ENCODE measurements at regions not wholly inside any gene's neighbourhood (a gene's known extent, or its start where the extent isn't known, plus 50 kb on each side); places are given as distances from the start of the nearest gene placed in this dataset.

DNA sequence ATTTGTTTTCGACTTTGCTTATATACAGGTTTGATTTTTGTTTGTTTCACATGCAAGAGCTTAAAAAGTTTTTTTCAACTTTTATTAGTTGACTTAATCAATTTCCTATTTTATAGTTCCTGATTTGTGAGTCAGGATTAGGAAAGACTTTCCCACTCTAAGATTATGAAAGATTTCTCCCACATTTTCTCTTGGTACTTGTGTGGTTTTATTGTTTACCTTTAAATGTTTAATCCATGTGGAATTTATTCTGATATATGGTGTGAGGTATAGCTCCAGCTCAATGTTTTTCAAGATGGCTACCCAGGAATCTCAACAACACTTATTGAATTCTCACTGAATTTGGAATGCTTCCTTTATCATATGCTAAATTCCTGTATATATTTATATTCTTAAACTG, 117.8 kb upstream of the LGALSL start:
- no peaks in the 10 kb centered on the region for H3K79me2 ChIP-seq (ENCODE audit: control insufficient read depth in 1 of 2, insufficient read depth in 2 of 2, low read length in 2 of 2)
- H3K9me3 ChIP-seq (ENCODE audit: insufficient read depth in 2 of 2, low read depth in 1 of 2, low read length in 1 of 2): no peaks in the 10 kb centered on the region
- no peak overlapping the region for H3K4me3 ChIP-seq (ENCODE audit: extremely low read depth in 1 of 4, insufficient read depth in 2 of 4, low read depth in 3 of 4, low read length in 4 of 4)
- DNase-seq (ENCODE audit: low read depth in 1 of 2, low spot score in 2 of 2) (no peak), FAIRE-seq (no peak)
- no peak overlapping the region for H3K56ac ChIP-seq (replicated peaks; ENCODE audit: insufficient read length, low read depth, low read length)
- H2BK15ac ChIP-seq (ENCODE audit: low read length): no peak overlapping the region
- H2BK12ac ChIP-seq (ENCODE audit: low read depth, low read length): no peak overlapping the region
- ChIA-PET CTCF (ENCODE audit: partially characterized antibody) (no interaction called here), POLR2A (ENCODE audit: partially characterized antibody) (interaction anchor here (0.7 kb wide), 1 partner anchor 225 kb away, joined by 3 read pairs; no protein-coding TSS in a partner anchor)
- H2BK5ac ChIP-seq (ENCODE audit: low read depth, low read length): no peak overlapping the region
- no peak overlapping the region for H3K4ac ChIP-seq (replicated peaks; ENCODE audit: insufficient read length, low read depth, low read length)
- 88% methylated on average over 1 of the region's 1 CpG; no CpG with 5 or more reads in 1 of the 2 experiments for WGBS, 2 experiments (ENCODE audit: extremely low coverage in 1 of 2, insufficient coverage in 1 of 2, insufficient read length in 1 of 2, insufficient replicate concordance in 2 of 2, low coverage in 1 of 2, low lambda C conversion rate in 2 of 2, missing lambda C conversion rate in 1 of 2)
- H2AFZ ChIP-seq (ENCODE audit: low read length): no peak overlapping the region
- no peak overlapping the region for H4K8ac ChIP-seq (ENCODE audit: extremely low read depth, insufficient read depth, low read length)
- H4K20me1 ChIP-seq (replicated peaks in 1 of 2; ENCODE audit: control insufficient read depth in 1 of 2, insufficient read depth in 2 of 2, low read length in 2 of 2): no peaks in the 10 kb centered on the region
- no peak overlapping the region for H3K23ac ChIP-seq (ENCODE audit: insufficient read length)
- H3K9ac ChIP-seq (replicated peaks in 1 of 4; ENCODE audit: extremely low read depth in 1 of 4, low read depth in 3 of 4, low read length in 3 of 4): no peak overlapping the region
- H3K27me3 ChIP-seq (replicated peaks in 1 of 4; ENCODE audit: control insufficient read depth in 3 of 4, extremely low read depth in 1 of 4, insufficient read depth in 3 of 4, low read length in 3 of 4): no peaks in the 10 kb centered on the region; a peak in 1 of 7 replicates
- H3K23me2 ChIP-seq (ENCODE audit: low read depth, low read length): no peaks in the 10 kb centered on the region
- no peak overlapping the region for H3K4me2 ChIP-seq (ENCODE audit: insufficient read depth in 1 of 2, low read depth in 2 of 2, low read length in 2 of 2)
- H2AK5ac ChIP-seq (ENCODE audit: low read depth, low read length): no peak overlapping the region
- no peak overlapping the region for H3K27ac ChIP-seq (ENCODE audit: low read depth, low read length)
- no peak overlapping the region for H3K18ac ChIP-seq (ENCODE audit: extremely low read depth, low read length)
- no peak for TF ChIP-seq RBBP5 (IDR thresholded peaks at IDR 0.05; ENCODE audit: borderline replicate concordance, low read depth, low read length)
- TF ChIP-seq RNF2 (IDR thresholded peaks at IDR 0.05; ENCODE audit: borderline replicate concordance, low read depth, low read length, missing control alignments, poor library complexity, severe bottlenecking): no peak
- no peak for TF ChIP-seq EZH2 (IDR thresholded peaks at IDR 0.05; ENCODE audit: low read depth, low read length, severe bottlenecking)
- no peak for TF ChIP-seq SIX5 (IDR thresholded peaks at IDR 0.05; ENCODE audit: low read depth, low read length)
- no peak for TF ChIP-seq NRF1 (IDR thresholded peaks at IDR 0.05; ENCODE audit: low read depth, low read length)
- TF ChIP-seq JUND (IDR thresholded peaks at IDR 0.05; ENCODE audit: low read length): no peak
- TF ChIP-seq KDM1A (IDR thresholded peaks at IDR 0.05; ENCODE audit: borderline replicate concordance, low read length): no peak
- TF ChIP-seq, protein P1, sequence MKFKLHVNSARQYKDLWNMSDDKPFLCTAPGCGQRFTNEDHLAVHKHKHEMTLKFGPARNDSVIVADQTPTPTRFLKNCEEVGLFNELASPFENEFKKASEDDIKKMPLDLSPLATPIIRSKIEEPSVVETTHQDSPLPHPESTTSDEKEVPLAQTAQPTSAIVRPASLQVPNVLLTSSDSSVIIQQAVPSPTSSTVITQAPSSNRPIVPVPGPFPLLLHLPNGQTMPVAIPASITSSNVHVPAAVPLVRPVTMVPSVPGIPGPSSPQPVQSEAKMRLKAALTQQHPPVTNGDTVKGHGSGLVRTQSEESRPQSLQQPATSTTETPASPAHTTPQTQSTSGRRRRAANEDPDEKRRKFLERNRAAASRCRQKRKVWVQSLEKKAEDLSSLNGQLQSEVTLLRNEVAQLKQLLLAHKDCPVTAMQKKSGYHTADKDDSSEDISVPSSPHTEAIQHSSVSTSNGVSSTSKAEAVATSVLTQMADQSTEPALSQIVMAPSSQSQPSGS (IDR thresholded peaks at IDR 0.05; ENCODE audit: low read length): no peak
- H4K91ac ChIP-seq (replicated peaks; ENCODE audit: insufficient read length, low read length): no peak overlapping the region
- no peak overlapping the region for H2BK120ac ChIP-seq (replicated peaks; ENCODE audit: low read depth, low read length)
- H2BK20ac ChIP-seq (ENCODE audit: low read length): no peak overlapping the region
- no peaks in the 10 kb centered on the region for H3K36me3 ChIP-seq (ENCODE audit: control insufficient read depth in 2 of 4, insufficient read depth in 4 of 4, low read length in 3 of 4)
- no peaks in the 10 kb centered on the region for H3K79me1 ChIP-seq (ENCODE audit: low read depth, low read length)
- peaks cover 3 to 14% (median 7%) of the 10 kb centered on the region in 4 experiments; a peak in 4 of 7 replicates for H3K4me1 ChIP-seq (replicated peaks in 1 of 4; ENCODE audit: control insufficient read depth in 3 of 4, insufficient read depth in 4 of 4, low read length in 3 of 4)
- H3K14ac ChIP-seq (ENCODE audit: insufficient read length): no peak overlapping the region
- H4K5ac ChIP-seq (ENCODE audit: insufficient read length, low read depth, low read length): no peak overlapping the region

Data from H1 (cell line).